NB4 (cell line): ENCODE measurements at regions not wholly inside any gene's neighbourhood (a gene's known extent, or its start where the extent isn't known, plus 50 kb on each side); places are given as distances from the start of the nearest gene placed in this dataset.

Experiments used
- CTCF ChIP-seq: IDR thresholded peaks from one replicate; pipeline ENCODE4 v1.5.1; 2012; ENCODE audit warnings: low read depth, low read length
- POLR2A ChIP-seq: IDR thresholded peaks from 2 replicates; pipeline ENCODE4 v1.6.1; 2011; ENCODE audit warnings: mild to moderate bottlenecking; ENCODE audit not compliant: insufficient read length; ENCODE audit errors: extremely low read depth

DNA sequence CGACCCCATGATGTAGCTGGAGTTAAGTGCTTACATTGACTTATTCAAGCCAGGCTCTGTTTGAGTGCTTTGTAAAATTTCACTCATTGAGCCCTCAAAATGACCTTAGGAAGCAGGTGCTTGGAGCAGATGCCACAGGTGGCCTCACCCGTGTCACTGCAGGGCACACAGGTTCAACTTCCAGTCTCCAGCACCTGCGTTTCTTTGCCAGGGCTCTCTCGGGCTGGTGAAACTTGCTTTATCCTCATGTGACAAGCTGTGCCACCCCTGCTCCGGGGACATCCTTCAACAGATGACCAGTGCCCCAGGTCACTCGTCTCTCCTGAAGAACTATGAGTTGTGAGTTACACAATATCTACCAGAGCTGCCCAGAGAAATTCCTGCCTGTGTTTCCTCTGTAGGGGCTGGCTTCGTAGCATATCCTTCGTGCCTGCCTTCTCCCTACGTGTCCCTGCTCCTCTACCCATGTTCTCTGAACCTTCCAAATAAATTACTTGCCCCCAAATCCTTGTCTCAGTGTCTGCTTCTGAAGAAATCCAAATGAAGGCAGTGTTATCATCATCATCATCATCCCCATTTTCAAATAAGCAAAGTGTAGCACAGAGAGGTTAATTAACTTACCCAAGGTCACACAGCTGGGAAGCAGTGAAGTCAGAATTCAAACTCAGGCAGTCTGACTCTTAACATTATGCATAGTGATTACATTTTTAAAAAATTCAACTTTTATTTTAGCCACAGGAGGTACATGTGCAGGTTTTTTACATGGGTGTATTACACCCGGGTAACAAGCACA lies 352.5 kb downstream of the NPIPA8 start:
- no peak for TF ChIP-seq CTCF
- no peak for TF ChIP-seq POLR2A
